ENCODE measurements at regions not wholly inside any gene's neighbourhood (a gene's known extent, or its start where the extent isn't known, plus 50 kb on each side); places are given as distances from the start of the nearest gene placed in this dataset.

DNA sequence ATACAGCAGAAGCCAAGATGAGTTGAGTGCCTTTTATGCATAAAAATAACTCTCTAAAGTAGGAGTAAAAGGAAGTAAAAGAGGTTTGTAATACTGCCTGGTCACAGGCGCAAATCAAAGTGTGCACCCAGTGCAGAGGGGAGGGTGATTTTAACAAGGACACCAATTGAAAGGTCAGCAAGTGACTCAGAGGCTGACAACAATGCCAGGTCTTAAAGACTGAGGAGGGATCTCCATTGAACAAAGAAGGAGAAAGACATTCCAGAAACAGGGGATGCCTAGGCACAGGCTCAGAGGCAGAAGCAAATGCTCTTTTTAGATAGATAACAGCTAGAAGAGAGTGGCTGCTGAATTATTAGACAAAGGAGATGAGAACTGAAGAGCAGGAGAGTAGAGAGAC, 297.4 kb upstream of the VCX start:
- no peak for FAIRE-seq
- no peaks in the 10 kb centered on the region for H3K27me3 ChIP-seq (ENCODE audit: control insufficient read depth, extremely low read depth, insufficient read depth, low read length)
- TF ChIP-seq, protein P1, sequence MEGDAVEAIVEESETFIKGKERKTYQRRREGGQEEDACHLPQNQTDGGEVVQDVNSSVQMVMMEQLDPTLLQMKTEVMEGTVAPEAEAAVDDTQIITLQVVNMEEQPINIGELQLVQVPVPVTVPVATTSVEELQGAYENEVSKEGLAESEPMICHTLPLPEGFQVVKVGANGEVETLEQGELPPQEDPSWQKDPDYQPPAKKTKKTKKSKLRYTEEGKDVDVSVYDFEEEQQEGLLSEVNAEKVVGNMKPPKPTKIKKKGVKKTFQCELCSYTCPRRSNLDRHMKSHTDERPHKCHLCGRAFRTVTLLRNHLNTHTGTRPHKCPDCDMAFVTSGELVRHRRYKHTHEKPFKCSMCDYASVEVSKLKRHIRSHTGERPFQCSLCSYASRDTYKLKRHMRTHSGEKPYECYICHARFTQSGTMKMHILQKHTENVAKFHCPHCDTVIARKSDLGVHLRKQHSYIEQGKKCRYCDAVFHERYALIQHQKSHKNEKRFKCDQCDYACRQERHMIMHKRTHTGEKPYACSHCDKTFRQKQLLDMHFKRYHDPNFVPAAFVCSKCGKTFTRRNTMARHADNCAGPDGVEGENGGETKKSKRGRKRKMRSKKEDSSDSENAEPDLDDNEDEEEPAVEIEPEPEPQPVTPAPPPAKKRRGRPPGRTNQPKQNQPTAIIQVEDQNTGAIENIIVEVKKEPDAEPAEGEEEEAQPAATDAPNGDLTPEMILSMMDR (optimal IDR thresholded peaks at IDR 0.05 in 1 of 3, IDR thresholded peaks at IDR 0.05 in 1 of 3, conservative IDR thresholded peaks at IDR 0.05 in 1 of 3; ENCODE audit: extremely low read depth in 1 of 3, insufficient read depth in 2 of 3, low read length in 3 of 3) = no peak
- no peak for TF ChIP-seq EZH2 (IDR thresholded peaks at IDR 0.05; ENCODE audit: low read length)
- no peaks in the 10 kb centered on the region for H4K20me1 ChIP-seq (ENCODE audit: control insufficient read depth, extremely low read depth, insufficient read depth, low read length)
- H3K9me1 ChIP-seq (ENCODE audit: control insufficient read depth, extremely low read depth, insufficient read depth, low read length) = no peaks in the 10 kb centered on the region
- no peak overlapping the region for H3K9ac ChIP-seq (ENCODE audit: control insufficient read depth, extremely low read depth, insufficient read depth, low read length)
- dilution Hi-C loops (cut with MboI; ENCODE audit: extremely low pct_ligation_motif_present, low sequenced_read_pairs) = no loop called here
- H3K36me3 ChIP-seq (ENCODE audit: control insufficient read depth in 2 of 2, extremely low read depth in 1 of 2, insufficient read depth in 2 of 2, low read length in 2 of 2) = no peaks in the 10 kb centered on the region
- DNase-seq (ENCODE audit: low read depth, low spot score) = no peak
- no peaks in the 10 kb centered on the region for H3K79me2 ChIP-seq (ENCODE audit: control insufficient read depth, insufficient read depth, low read length)
- H3K27ac ChIP-seq (ENCODE audit: control insufficient read depth, insufficient read depth, low read length) = no peak overlapping the region
- H3K9me3 ChIP-seq (ENCODE audit: control insufficient read depth, low read depth, low read length) = no peaks in the 10 kb centered on the region
- H2AFZ ChIP-seq (ENCODE audit: control insufficient read depth, low read length) = no peak overlapping the region
- H3K4me3 ChIP-seq (ENCODE audit: control insufficient read depth in 2 of 3, extremely low read depth in 1 of 3, insufficient read depth in 2 of 3, low read depth in 1 of 3, low read length in 3 of 3) = no peak overlapping the region
- no peak overlapping the region for H3K4me2 ChIP-seq (ENCODE audit: control insufficient read depth, extremely low read depth, insufficient read depth, low read depth, low read length)
- no peaks in the 10 kb centered on the region for H3K4me1 ChIP-seq (ENCODE audit: control insufficient read depth, extremely low read depth, insufficient read depth, low read length)

GRCh38 chrX:7542587-7543380, 300.2 kb upstream of the VCX start:
- no peak for FAIRE-seq
- Histone ChIP-seq H3K9me3 (ENCODE audit: control insufficient read depth, low read depth, low read length) (no peaks in the 10 kb centered on the region), H3K79me2 (ENCODE audit: control insufficient read depth, insufficient read depth, low read length) (no peaks in the 10 kb centered on the region), H3K4me2 (ENCODE audit: control insufficient read depth, extremely low read depth, insufficient read depth, low read depth, low read length) (no peak overlapping the region), H3K4me1 (ENCODE audit: control insufficient read depth, extremely low read depth, insufficient read depth, low read length) (no peaks in the 10 kb centered on the region), H3K4me3 (ENCODE audit: control insufficient read depth in 2 of 3, extremely low read depth in 1 of 3, insufficient read depth in 2 of 3, low read depth in 1 of 3, low read length in 3 of 3) (no peak overlapping the region), H3K36me3 (ENCODE audit: control insufficient read depth in 2 of 2, extremely low read depth in 1 of 2, insufficient read depth in 2 of 2, low read length in 2 of 2) (no peaks in the 10 kb centered on the region), H3K27me3 (ENCODE audit: control insufficient read depth, extremely low read depth, insufficient read depth, low read length) (no peaks in the 10 kb centered on the region), H4K20me1 (ENCODE audit: control insufficient read depth, extremely low read depth, insufficient read depth, low read length) (no peaks in the 10 kb centered on the region), H3K9me1 (ENCODE audit: control insufficient read depth, extremely low read depth, insufficient read depth, low read length) (no peaks in the 10 kb centered on the region), H3K27ac (ENCODE audit: control insufficient read depth, insufficient read depth, low read length) (no peak overlapping the region), H3K9ac (ENCODE audit: control insufficient read depth, extremely low read depth, insufficient read depth, low read length) (no peak overlapping the region), H2AFZ (ENCODE audit: control insufficient read depth, low read length) (no peak overlapping the region)
- dilution Hi-C loops (cut with MboI; ENCODE audit: extremely low pct_ligation_motif_present, low sequenced_read_pairs) = no loop called here
- TF ChIP-seq EZH2 (IDR thresholded peaks at IDR 0.05; ENCODE audit: low read length) = no peak
- TF ChIP-seq, protein P1 (optimal IDR thresholded peaks at IDR 0.05 in 1 of 3, IDR thresholded peaks at IDR 0.05 in 1 of 3, conservative IDR thresholded peaks at IDR 0.05 in 1 of 3; ENCODE audit: extremely low read depth in 1 of 3, insufficient read depth in 2 of 3, low read length in 3 of 3) = no peak
- DNase-seq (ENCODE audit: low read depth, low spot score) = no peak

Measured in keratinocyte (primary cell).